Urothelium cell line (cell line): ENCODE measurements at regions not wholly inside any gene's neighbourhood (a gene's known extent, or its start where the extent isn't known, plus 50 kb on each side); places are given as distances from the start of the nearest gene placed in this dataset.

Experiments
- DNase-seq: peaks from one replicate; pipeline ENCODE4 v3.0.0; 2011; ENCODE audit warnings: low spot score, mixed read lengths
- FAIRE-seq: peaks from 2 replicates; lab custom pipeline; 2011; peaks lifted over from hg19 to GRCh38; lab: Jason Lieb, UNC

- DNase-seq: no peak
- no peak for FAIRE-seq
These were observed 154.4 kb downstream of the TLR4 start for GRCh38 chr9:117858561-117858960.

DNA sequence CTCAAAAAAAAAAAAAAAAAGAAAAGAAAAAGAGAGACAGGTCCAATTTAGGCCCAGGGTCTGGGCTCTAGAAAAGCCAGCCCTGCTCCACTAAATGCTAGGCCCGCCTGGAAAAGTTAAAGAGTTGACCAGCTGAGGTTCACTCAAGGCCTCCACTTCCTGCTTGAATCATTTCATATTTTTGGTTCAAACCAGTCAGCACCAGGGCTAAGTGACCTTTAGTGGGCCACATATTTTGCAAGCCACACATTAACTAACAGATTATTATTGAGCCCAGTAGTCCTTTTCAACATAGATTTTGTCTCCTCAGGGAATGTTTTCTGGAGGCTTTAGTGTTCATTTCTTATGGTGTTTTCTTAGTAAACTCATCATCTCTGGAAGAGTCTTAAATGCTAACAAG, 156.6 kb downstream of the TLR4 start:
- DNase-seq (no peak), FAIRE-seq (no peak)

DNA sequence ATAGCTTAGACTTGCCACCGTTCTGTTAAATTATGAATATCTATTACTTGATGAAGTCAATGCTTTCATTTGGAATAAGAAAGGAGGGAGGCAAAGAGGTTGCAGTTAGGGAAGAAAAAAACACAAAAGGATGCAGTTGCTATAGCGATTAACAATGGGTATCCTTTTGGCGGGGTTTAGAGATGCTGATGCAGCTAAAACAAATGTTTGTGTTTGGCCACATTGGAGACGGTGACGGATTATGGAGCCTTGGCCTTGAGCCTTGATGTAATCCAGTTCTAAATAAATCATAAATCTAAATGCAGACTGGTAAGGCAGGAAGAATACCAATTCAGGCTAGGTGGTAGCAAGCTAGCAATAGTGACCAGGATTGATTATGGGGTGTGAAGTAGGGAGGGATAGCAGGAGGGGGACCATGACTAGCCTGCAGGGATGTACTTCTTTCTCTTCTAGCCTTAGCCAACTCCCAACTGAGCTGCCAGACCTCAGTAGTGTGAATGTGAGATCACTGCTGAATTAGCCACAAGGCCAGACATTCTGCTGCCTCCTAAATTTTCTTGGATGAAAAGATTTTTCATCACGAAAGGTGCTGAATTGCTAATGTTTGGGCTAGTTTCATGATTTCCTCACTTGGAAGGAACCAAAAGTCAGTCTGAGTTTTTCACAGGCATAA, 160.3 kb downstream of the TLR4 start:
- DNase-seq (no peak), FAIRE-seq (no peak)

GRCh38 chr9:117868594-117868993, 164.4 kb downstream of the TLR4 start:
- no peak for DNase-seq
- FAIRE-seq: no peak

- no peak for FAIRE-seq
- no peak for DNase-seq
These were observed 165.1 kb downstream of the TLR4 start for GRCh38 chr9:117869287-117869686.

DNA sequence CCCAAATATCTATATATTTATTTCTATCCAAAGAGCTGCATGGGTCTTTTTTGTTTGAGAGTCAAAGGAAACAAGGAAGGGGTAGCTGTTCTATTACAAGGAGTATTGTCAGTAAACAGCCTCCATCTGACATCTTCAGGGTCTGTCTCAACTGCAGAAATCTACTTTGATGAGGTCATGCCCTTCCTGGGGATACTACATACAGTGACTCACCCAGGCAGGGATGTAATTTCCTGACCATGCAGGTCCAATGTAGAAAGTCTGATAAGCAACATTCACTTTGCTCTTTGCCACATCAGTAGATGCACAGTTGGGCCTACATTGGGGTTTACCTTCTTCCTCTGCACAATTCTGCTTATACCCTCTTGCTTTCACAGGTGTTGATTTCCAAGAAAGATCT, 165.5 kb downstream of the TLR4 start:
- FAIRE-seq (no peak), DNase-seq (no peak)

GRCh38 chr9:117873664-117874063, 169.5 kb downstream of the TLR4 start:
- FAIRE-seq (no peak), DNase-seq (no peak)

GRCh38 chr9:117875886-117876285, 171.7 kb downstream of the TLR4 start:
- no peak for DNase-seq
- no peak for FAIRE-seq

DNA sequence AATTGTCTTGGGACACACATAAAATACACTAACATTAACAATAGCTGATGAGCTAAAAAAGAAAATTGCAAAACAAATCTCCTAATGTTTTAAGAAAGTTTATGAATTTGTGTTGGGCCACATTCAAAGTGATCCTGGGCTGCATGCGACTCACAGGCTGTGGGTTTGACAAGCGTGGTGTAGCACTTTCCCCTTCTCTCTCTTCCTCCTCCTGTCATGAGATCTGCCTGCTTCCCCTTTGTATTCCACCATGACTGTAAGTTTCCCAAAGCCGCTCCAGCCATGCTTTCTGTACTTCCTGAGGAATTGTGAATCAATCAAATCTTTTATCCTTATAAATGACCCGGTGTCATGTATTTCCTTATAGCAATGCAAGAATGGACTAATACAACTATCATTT, 178.0 kb downstream of the TLR4 start:
- DNase-seq (no peak), FAIRE-seq (no peak)

GRCh38 chr9:117886616-117887015, 182.4 kb downstream of the TLR4 start:
- DNase-seq (no peak), FAIRE-seq (no peak)

DNA sequence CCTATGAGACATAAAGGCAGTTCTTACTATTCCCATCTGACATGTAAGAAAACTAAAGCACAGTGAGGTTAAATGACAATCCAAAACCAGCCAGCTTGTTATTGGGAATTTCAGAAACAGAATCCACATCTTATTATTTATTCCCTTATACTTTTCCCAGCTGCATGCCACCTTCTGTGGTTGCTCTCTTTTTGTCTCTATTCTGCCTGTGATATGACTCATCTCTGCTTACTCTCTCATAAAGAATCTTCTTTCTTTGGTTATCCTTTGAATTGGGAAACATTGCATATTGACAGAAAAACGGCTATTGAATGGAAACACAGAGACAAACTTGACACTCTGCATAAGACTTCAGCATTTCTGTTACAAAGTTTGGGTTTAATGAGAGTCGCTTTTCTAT, 183.2 kb downstream of the TLR4 start:
- DNase-seq: no peak
- FAIRE-seq: no peak

DNA sequence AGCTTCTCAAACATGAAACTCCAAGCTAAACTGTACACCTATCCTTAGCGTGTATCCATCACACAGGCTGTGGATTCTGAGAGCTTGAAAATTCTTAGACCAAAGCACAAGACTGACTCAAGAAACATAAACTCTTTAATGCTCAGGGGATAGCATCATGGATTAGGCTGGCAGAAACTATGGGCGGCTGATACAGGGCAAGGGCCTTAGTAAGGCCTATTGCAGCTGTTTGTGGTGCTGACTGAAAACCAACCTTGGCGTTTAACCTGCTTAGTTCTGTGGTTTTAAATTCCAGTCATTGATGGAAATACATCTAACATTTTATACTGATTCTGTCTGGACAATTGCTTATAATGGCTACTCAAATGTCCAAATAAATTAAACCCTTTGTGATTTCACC, 183.7 kb downstream of the TLR4 start:
- FAIRE-seq (no peak), DNase-seq (no peak)

- DNase-seq (no peak), FAIRE-seq (no peak)
These were observed 199.2 kb downstream of the TLR4 start for GRCh38 chr9:117903453-117903852.

GRCh38 chr9:117906763-117907162, 202.6 kb downstream of the TLR4 start:
- FAIRE-seq (no peak), DNase-seq (no peak)

DNA sequence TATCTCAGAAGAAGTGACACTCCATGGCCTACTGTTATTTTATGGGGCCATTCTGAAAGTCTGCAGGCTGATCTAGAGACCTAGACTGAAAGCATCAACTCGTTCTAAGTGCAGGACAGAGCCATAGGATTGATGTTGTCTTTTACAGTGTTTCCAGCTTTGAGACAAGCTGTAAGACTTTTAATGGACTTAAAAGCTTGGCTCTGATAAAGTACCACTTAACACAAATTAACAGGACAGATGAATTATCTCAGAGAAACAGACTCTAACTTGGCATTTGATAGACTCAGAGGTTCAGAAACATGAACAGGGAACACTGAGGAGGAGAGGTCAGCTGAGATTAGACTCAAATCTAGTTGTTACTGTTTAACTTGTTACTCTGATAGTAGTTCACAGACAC, 203.2 kb downstream of the TLR4 start:
- DNase-seq (no peak), FAIRE-seq (no peak)

DNA sequence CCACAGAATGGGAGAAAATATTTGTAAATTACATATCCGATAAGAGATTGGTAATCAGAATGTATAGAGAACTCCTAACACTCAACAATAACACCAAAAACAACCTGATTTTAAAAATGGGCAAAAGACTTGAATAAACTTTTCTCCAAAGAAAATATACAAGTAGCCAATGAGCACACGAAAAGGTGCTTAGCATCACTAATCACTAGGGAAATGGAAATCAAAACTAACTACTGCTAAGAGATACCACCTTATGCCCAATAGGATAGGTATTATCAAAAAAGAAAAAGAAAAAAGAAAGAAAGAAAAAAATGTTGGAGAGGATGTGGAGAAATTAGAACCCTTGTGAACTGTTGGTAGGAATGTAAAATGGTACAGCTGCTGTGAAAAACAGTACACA, 212.1 kb downstream of the TLR4 start:
- FAIRE-seq (no peak), DNase-seq (no peak)

DNA sequence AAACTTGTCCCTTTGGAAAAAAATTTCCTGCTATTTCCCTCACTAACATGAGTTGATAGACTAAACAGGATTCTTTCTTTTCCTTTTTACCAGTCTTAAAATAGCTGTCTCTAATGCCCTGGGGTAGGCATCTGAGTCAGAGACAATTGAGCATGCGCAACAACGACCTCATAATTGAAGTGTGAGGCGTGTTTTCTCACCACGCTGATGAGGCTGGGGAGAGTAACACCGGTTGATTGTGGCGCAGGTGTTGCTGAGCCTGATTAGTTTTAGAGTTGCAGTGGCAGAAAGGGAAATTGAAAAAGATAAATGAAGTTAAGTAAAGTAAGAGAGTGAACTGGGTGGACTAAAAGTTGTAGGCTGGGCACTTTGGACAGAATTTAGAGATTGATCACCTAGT, 213.7 kb downstream of the TLR4 start:
- FAIRE-seq (no peak), DNase-seq (no peak)

GRCh38 chr9:117919538-117919937, 215.3 kb downstream of the TLR4 start:
- no peak for DNase-seq
- FAIRE-seq: no peak

DNA sequence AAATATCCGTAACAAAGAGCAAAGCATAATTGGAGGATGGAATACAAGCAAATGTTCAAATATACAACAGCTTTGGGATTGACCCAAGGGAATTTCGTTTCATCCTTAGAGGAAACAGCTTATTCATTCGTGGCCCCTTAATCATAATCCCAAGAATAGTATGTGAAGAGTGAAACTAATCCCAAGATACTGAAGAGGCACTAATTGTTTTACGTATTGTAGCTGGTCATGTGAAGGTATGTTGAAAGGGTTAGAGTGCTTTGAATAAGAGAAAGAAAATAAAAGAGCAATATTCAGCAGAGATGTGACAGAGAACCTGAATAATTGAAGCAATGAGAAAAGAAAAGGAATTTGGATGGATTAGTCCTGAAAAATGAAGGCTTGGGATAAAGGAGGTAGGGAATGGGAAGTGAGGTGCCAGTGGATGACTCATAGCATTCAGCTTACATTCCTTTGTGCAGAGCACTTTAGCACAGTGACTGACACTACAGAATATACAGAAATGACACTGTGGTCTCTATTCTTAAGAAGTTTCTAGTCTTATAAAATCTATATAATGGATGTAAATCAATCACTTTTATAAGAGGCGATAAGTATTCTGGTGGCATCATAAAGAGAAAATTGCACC, 221.9 kb downstream of the TLR4 start:
- peak; percentile 52 for DNase-seq
- FAIRE-seq: no peak

DNA sequence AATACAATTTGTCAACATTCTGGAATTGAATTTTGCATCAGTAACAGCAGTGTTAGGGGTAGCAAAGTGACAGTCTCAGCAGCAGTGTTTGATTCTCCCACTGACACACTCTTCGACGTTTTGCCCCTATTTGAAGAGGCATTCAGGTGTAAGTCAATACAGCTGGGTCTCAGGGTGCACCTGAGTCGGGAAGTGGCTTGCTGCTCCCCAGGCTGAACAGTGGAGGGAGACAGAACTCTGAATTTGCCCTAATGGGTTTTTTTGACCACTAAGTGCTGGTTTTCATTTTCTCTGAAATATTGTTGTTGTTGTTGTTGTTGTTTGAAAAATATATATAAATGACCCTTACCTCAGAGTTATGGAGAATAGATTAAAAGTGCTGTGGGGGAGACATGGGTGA, 223.2 kb downstream of the TLR4 start:
- FAIRE-seq (no peak), DNase-seq (no peak)

DNA sequence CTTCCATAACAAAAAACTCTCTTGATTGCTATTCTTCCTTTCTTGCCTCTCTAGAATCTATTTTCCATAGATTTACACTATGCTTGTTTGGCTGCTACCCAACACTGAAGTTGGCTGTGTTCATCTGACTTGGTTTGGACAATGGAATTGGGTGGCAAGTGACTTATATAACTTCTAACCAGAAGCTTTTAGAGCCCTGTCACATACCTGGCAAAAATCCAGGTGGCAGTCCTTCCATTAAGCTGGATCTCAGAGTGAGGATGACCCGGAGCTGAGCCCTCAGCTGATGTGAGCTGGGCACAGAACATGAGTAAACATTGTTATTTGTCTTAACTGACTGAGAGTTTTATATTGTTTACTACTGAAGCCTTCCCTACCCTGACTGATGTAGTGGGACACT, 225.7 kb downstream of the TLR4 start:
- DNase-seq: peak; percentile 12
- no peak for FAIRE-seq

GRCh38 chr9:117932585-117932984, 228.4 kb downstream of the TLR4 start:
- no peak for DNase-seq
- no peak for FAIRE-seq
